GM12891 (cell line): ENCODE measurements at regions not wholly inside any gene's neighbourhood (a gene's known extent, or its start where the extent isn't known, plus 50 kb on each side); places are given as distances from the start of the nearest gene placed in this dataset.

Experiments
- DNase-seq: peaks from one replicate; pipeline ENCODE4 v3.0.0; 2011; ENCODE audit warnings: low spot score; ENCODE audit not compliant: insufficient read length
- FAIRE-seq: peaks from 2 replicates; lab custom pipeline; 2011; peaks lifted over from hg19 to GRCh38; lab: Jason Lieb, UNC
- PAX5 ChIP-seq: IDR thresholded peaks from 2 replicates; pipeline ENCODE4 v1.6.1; 2011; ENCODE audit warnings: low read length, moderate library complexity, mild to moderate bottlenecking; ENCODE audit not compliant: insufficient read depth, severe bottlenecking
- POLR2A ChIP-seq: IDR thresholded peaks from 2 replicates; pipeline ENCODE4 v1.6.1; 2011; ENCODE audit warnings: low read depth, low read length, control low read depth
- POLR2AphosphoS5 ChIP-seq: IDR thresholded peaks from 2 replicates; pipeline ENCODE4 v1.6.1; 2011; ENCODE audit warnings: low read depth, low read length, control low read depth
- POU2F2 ChIP-seq: IDR thresholded peaks from 2 replicates; pipeline ENCODE4 v1.6.1; 2011; ENCODE audit warnings: low read depth, mild to moderate bottlenecking, control low read depth, low read length, moderate library complexity
- SPI1 ChIP-seq: IDR thresholded peaks from 2 replicates; pipeline ENCODE4 v1.6.1; 2011; ENCODE audit warnings: low read depth, low read length, control low read depth
- TAF1 ChIP-seq: IDR thresholded peaks from 2 replicates; pipeline ENCODE4 v1.6.1; 2011; ENCODE audit warnings: low read depth, low read length, control low read depth

GRCh38 chrX:39506131-39506530, 591.6 kb downstream of the BCOR start:
- DNase-seq (no peak), FAIRE-seq (no peak)
- TF ChIP-seq SPI1 (no peak), PAX5 (no peak), POU2F2 (no peak), TAF1 (no peak), POLR2A (no peak), POLR2AphosphoS5 (no peak)

- FAIRE-seq, result no peak
- DNase-seq, result no peak
- no peak for TF ChIP-seq SPI1
- no peak for TF ChIP-seq TAF1
These were observed 590.7 kb downstream of the BCOR start for GRCh38 chrX:39507034-39507433.

GRCh38 chrX:39507617-39508299, 590.0 kb downstream of the BCOR start:
- FAIRE-seq (peak; percentile 40), DNase-seq (no peak)
- TF ChIP-seq POLR2A (no peak), POLR2AphosphoS5 (no peak), TAF1 (no peak), SPI1 (no peak), POU2F2 (no peak), PAX5 (no peak)

GRCh38 chrX:39508300-39508692, 589.5 kb downstream of the BCOR start:
- TF ChIP-seq POLR2A, result no peak
- TF ChIP-seq TAF1, result no peak
- TF ChIP-seq SPI1, result peak; percentile 68
- no peak for TF ChIP-seq POLR2AphosphoS5
- TF ChIP-seq POU2F2, result no peak
- DNase-seq (no peak), FAIRE-seq (peak; percentile 13)

GRCh38 chrX:39509157-39509556, 588.6 kb downstream of the BCOR start:
- TF ChIP-seq TAF1, result no peak
- no peak for TF ChIP-seq POLR2A
- TF ChIP-seq PAX5, result no peak
- no peak for TF ChIP-seq SPI1
- no peak for TF ChIP-seq POLR2AphosphoS5
- TF ChIP-seq POU2F2, result no peak
- no peak for FAIRE-seq
- DNase-seq, result no peak

- DNase-seq (no peak), FAIRE-seq (no peak)
- TF ChIP-seq SPI1 (no peak), POLR2AphosphoS5 (no peak)
These were observed 583.9 kb downstream of the BCOR start for GRCh38 chrX:39513836-39514235.

GRCh38 chrX:39514801-39515200, 583.0 kb downstream of the BCOR start:
- FAIRE-seq, result no peak

GRCh38 chrX:39516427-39516841, 581.3 kb downstream of the BCOR start:
- no peak for TF ChIP-seq POU2F2
- no peak for TF ChIP-seq PAX5
- TF ChIP-seq POLR2AphosphoS5, result no peak
- TF ChIP-seq SPI1, result no peak
- TF ChIP-seq TAF1, result no peak
- no peak for TF ChIP-seq POLR2A
- FAIRE-seq (no peak), DNase-seq (no peak)

More at GRCh38 chrX:39514801-39515200, 583.0 kb downstream of the BCOR start:
- DNase-seq, result no peak
- TF ChIP-seq PAX5 (no peak), POU2F2 (no peak), SPI1 (no peak), TAF1 (no peak), POLR2AphosphoS5 (no peak), POLR2A (no peak)

GRCh38 chrX:39518476-39519029, 579.2 kb downstream of the BCOR start:
- DNase-seq (no peak), FAIRE-seq (no peak)
- no peak for TF ChIP-seq POLR2A
- no peak for TF ChIP-seq PAX5

- no peak for FAIRE-seq
- DNase-seq, result no peak
- no peak for TF ChIP-seq POU2F2
- no peak for TF ChIP-seq POLR2AphosphoS5
- no peak for TF ChIP-seq TAF1
- no peak for TF ChIP-seq POLR2A
- no peak for TF ChIP-seq PAX5
- TF ChIP-seq SPI1, result no peak
These were observed 578.7 kb downstream of the BCOR start for GRCh38 chrX:39519030-39519488.
